ENCODE measurements at regions not wholly inside any gene's neighbourhood (a gene's known extent, or its start where the extent isn't known, plus 50 kb on each side); places are given as distances from the start of the nearest gene placed in this dataset.
A peak's percentile ranks its signal among the peaks of the same experiment; 100 is the strongest.

DNA sequence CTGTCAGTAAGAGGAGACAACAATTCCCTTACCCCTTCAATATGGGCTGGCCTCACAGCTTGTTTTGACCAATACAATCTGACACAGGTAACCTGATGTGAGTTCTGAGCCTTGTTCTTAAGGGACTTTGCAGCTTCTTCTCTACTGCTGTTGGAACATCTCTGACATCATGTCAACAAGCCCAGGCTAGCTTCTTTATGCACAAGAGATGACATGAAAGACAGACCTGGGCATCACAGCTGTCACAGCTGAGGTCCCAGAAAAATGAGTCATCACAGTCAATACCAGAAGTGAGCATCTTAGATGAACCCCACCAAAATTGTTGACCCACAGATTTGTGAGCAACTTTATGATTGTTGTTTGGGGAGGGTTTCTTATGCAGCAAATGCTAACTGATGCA is 431.7 kb upstream of the PSMD7 start:
- Histone ChIP-seq H3K9me3 (ENCODE audit: insufficient read depth, low read depth, low read length) (no peaks in the 10 kb centered on the region), H3K36me3 (ENCODE audit: control insufficient read depth in 1 of 2, insufficient read depth in 2 of 2, low read length in 2 of 2) (no peaks in the 10 kb centered on the region), H3K23ac (ENCODE audit: low read length) (no peak overlapping the region), H3K4me3 (ENCODE audit: low read depth, low read length) (no peak overlapping the region), H4K8ac (ENCODE audit: low read depth, low read length) (no peak overlapping the region), H3K4me1 (ENCODE audit: control insufficient read depth in 1 of 2, insufficient read depth in 2 of 2, low read length in 2 of 2) (no peaks in the 10 kb centered on the region), H2AFZ (ENCODE audit: insufficient read depth, low read length, poor library complexity) (no peak overlapping the region), H3K79me2 (ENCODE audit: control insufficient read depth, insufficient read depth, low read length, poor library complexity) (no peaks in the 10 kb centered on the region), H2BK5ac (ENCODE audit: low read depth, low read length, poor library complexity) (no peak overlapping the region), H3K79me1 (ENCODE audit: low read length) (no peaks in the 10 kb centered on the region), H2BK120ac (ENCODE audit: insufficient read depth, low read length, poor library complexity) (no peak overlapping the region), H3K4ac (ENCODE audit: low read depth, low read length) (no peak overlapping the region), H4K91ac (ENCODE audit: low read depth, low read length) (no peak overlapping the region), H3K9ac (ENCODE audit: low read length) (no peak overlapping the region), H3K27me3 (ENCODE audit: insufficient read depth, low read length) (no peaks in the 10 kb centered on the region), H3K18ac (ENCODE audit: low read length) (no peak overlapping the region), H4K12ac (ENCODE audit: low read depth, low read length) (no peak overlapping the region), H3K14ac (ENCODE audit: low read length) (no peak overlapping the region), H3K27ac (ENCODE audit: low read depth, low read length) (no peak overlapping the region), H2AK5ac (ENCODE audit: low read length) (no peak overlapping the region), H3K4me2 (ENCODE audit: low read length) (no peak overlapping the region), H2BK12ac (ENCODE audit: low read length) (no peak overlapping the region)
- no peak for DNase-seq

DNA sequence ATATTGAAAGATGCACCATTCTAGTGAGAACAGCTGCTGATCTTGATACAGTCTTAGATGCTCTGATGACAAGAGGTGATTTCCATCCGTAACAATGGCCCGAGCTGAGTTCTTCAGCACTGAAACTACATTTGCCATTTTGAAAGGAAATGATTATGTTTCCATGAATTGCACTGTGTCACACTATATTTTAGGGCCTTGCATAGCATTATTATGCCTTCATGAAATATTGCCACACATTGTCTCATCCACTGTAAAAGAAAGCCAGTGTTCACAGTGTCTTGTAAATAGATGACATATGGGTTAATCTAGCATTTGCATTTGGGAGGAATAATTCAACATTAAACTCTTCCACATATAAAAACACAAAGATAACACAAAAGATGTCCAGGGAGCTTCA is 438.3 kb upstream of the PSMD7 start:
- Histone ChIP-seq H2AK5ac (ENCODE audit: low read length) (no peak overlapping the region), H3K79me1 (ENCODE audit: low read length) (no peaks in the 10 kb centered on the region), H4K12ac (ENCODE audit: low read depth, low read length) (no peak overlapping the region), H3K79me2 (ENCODE audit: control insufficient read depth, insufficient read depth, low read length, poor library complexity) (no peaks in the 10 kb centered on the region), H3K14ac (ENCODE audit: low read length) (no peak overlapping the region), H3K18ac (ENCODE audit: low read length) (no peak overlapping the region), H3K4me1 (ENCODE audit: control insufficient read depth in 1 of 2, insufficient read depth in 2 of 2, low read length in 2 of 2) (no peaks in the 10 kb centered on the region), H3K4me3 (ENCODE audit: low read depth, low read length) (no peak overlapping the region), H3K27ac (ENCODE audit: low read depth, low read length) (no peak overlapping the region), H3K36me3 (ENCODE audit: control insufficient read depth in 1 of 2, insufficient read depth in 2 of 2, low read length in 2 of 2) (no peaks in the 10 kb centered on the region), H3K27me3 (ENCODE audit: insufficient read depth, low read length) (no peaks in the 10 kb centered on the region), H2AFZ (ENCODE audit: insufficient read depth, low read length, poor library complexity) (no peak overlapping the region), H3K4ac (ENCODE audit: low read depth, low read length) (no peak overlapping the region), H3K4me2 (ENCODE audit: low read length) (no peak overlapping the region), H3K23ac (ENCODE audit: low read length) (no peak overlapping the region), H4K8ac (ENCODE audit: low read depth, low read length) (no peak overlapping the region), H2BK5ac (ENCODE audit: low read depth, low read length, poor library complexity) (no peak overlapping the region), H4K91ac (ENCODE audit: low read depth, low read length) (no peak overlapping the region), H3K9me3 (ENCODE audit: insufficient read depth, low read depth, low read length) (no peaks in the 10 kb centered on the region), H2BK120ac (ENCODE audit: insufficient read depth, low read length, poor library complexity) (no peak overlapping the region), H3K9ac (ENCODE audit: low read length) (no peak overlapping the region), H2BK12ac (ENCODE audit: low read length) (no peak overlapping the region)
- no peak for DNase-seq
- WGBS (ENCODE audit: extremely low coverage, insufficient coverage, insufficient read length), result no CpG with 5 or more reads among the region's 2 CpGs

DNA sequence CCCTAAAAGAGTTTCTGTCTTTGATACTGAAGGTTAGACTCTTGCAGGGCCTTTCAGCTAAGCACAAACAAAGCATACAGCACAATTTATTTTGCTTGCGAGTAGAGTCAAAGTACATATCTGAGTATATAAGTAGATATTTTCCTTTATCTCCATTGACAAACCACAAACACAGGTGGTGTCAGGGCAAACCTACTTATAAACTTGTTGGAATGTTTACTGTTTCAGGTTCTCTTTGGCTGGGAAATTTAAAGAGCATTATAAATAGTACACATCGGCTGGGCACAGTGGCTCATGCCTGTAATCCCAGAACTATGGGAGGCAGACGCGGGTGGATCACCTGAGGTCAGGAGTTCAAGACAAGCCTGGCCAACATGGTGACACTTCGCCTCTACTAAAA is 442.6 kb upstream of the PSMD7 start:
- no peak overlapping the region for H4K8ac ChIP-seq (ENCODE audit: low read depth, low read length)
- no peak overlapping the region for H2AK5ac ChIP-seq (ENCODE audit: low read length)
- H3K27me3 ChIP-seq (ENCODE audit: insufficient read depth, low read length), result no peaks in the 10 kb centered on the region
- H3K4me1 ChIP-seq (ENCODE audit: control insufficient read depth in 1 of 2, insufficient read depth in 2 of 2, low read length in 2 of 2), result no peaks in the 10 kb centered on the region
- H3K79me1 ChIP-seq (ENCODE audit: low read length), result no peaks in the 10 kb centered on the region
- no peak overlapping the region for H3K4me2 ChIP-seq (ENCODE audit: low read length)
- no peaks in the 10 kb centered on the region for H3K9me3 ChIP-seq (ENCODE audit: insufficient read depth, low read depth, low read length)
- no peak overlapping the region for H3K23ac ChIP-seq (ENCODE audit: low read length)
- H2BK5ac ChIP-seq (ENCODE audit: low read depth, low read length, poor library complexity), result no peak overlapping the region
- no peaks in the 10 kb centered on the region for H3K36me3 ChIP-seq (ENCODE audit: control insufficient read depth in 1 of 2, insufficient read depth in 2 of 2, low read length in 2 of 2)
- no peak overlapping the region for H3K27ac ChIP-seq (ENCODE audit: low read depth, low read length)
- H2BK120ac ChIP-seq (ENCODE audit: insufficient read depth, low read length, poor library complexity), result no peak overlapping the region
- H3K9ac ChIP-seq (ENCODE audit: low read length), result no peak overlapping the region
- H2AFZ ChIP-seq (ENCODE audit: insufficient read depth, low read length, poor library complexity), result no peak overlapping the region
- H2BK12ac ChIP-seq (ENCODE audit: low read length), result no peak overlapping the region
- no peak overlapping the region for H3K4ac ChIP-seq (ENCODE audit: low read depth, low read length)
- H3K18ac ChIP-seq (ENCODE audit: low read length), result no peak overlapping the region
- no peak overlapping the region for H3K14ac ChIP-seq (ENCODE audit: low read length)
- no CpG with 5 or more reads among the region's 5 CpGs for WGBS (ENCODE audit: extremely low coverage, insufficient coverage, insufficient read length)
- H4K91ac ChIP-seq (ENCODE audit: low read depth, low read length), result no peak overlapping the region
- no peaks in the 10 kb centered on the region for H3K79me2 ChIP-seq (ENCODE audit: control insufficient read depth, insufficient read depth, low read length, poor library complexity)
- no peak for DNase-seq
- H3K4me3 ChIP-seq (ENCODE audit: low read depth, low read length), result no peak overlapping the region
- no peak overlapping the region for H4K12ac ChIP-seq (ENCODE audit: low read depth, low read length)

DNA sequence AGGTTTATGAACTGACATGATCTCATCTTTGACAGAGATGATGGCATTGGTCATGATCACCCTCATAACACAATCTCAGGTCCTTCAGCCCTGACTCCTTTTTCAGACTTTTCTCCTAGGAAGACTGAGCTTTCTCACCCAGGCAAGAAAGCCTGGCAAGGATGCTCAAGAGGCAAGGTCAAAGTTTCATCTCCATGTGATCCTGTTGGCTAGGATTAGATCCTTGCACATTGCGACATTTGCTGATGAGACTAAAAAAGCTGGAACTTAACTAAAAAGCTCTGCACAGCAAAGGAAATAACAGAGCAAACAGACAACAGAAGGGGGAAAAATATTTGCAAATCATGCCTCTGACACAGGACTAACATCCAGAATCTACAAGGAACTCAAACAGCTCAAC is 444.1 kb upstream of the PSMD7 start:
- DNase-seq, result no peak
- H4K91ac ChIP-seq (ENCODE audit: low read depth, low read length), result no peak overlapping the region
- H3K79me2 ChIP-seq (ENCODE audit: control insufficient read depth, insufficient read depth, low read length, poor library complexity), result no peaks in the 10 kb centered on the region
- H3K36me3 ChIP-seq (ENCODE audit: control insufficient read depth in 1 of 2, insufficient read depth in 2 of 2, low read length in 2 of 2), result no peaks in the 10 kb centered on the region
- no peak overlapping the region for H3K4ac ChIP-seq (ENCODE audit: low read depth, low read length)
- no peak overlapping the region for H2BK120ac ChIP-seq (ENCODE audit: insufficient read depth, low read length, poor library complexity)
- no peak overlapping the region for H4K8ac ChIP-seq (ENCODE audit: low read depth, low read length)
- no peak overlapping the region for H2BK12ac ChIP-seq (ENCODE audit: low read length)
- H3K18ac ChIP-seq (ENCODE audit: low read length), result no peak overlapping the region
- no peaks in the 10 kb centered on the region for H3K4me1 ChIP-seq (ENCODE audit: control insufficient read depth in 1 of 2, insufficient read depth in 2 of 2, low read length in 2 of 2)
- H3K4me3 ChIP-seq (ENCODE audit: low read depth, low read length), result no peak overlapping the region
- H3K27ac ChIP-seq (ENCODE audit: low read depth, low read length), result no peak overlapping the region
- H4K12ac ChIP-seq (ENCODE audit: low read depth, low read length), result no peak overlapping the region
- peak overlapping the region; percentile 66 for H3K9ac ChIP-seq (ENCODE audit: low read length)
- no CpG with 5 or more reads among the region's 1 CpG for WGBS (ENCODE audit: extremely low coverage, insufficient coverage, insufficient read length)
- H2AFZ ChIP-seq (ENCODE audit: insufficient read depth, low read length, poor library complexity), result no peak overlapping the region
- no peaks in the 10 kb centered on the region for H3K9me3 ChIP-seq (ENCODE audit: insufficient read depth, low read depth, low read length)
- no peak overlapping the region for H2AK5ac ChIP-seq (ENCODE audit: low read length)
- H3K79me1 ChIP-seq (ENCODE audit: low read length), result no peaks in the 10 kb centered on the region
- no peak overlapping the region for H3K14ac ChIP-seq (ENCODE audit: low read length)
- no peak overlapping the region for H3K4me2 ChIP-seq (ENCODE audit: low read length)
- no peak overlapping the region for H3K23ac ChIP-seq (ENCODE audit: low read length)
- H2BK5ac ChIP-seq (ENCODE audit: low read depth, low read length, poor library complexity), result no peak overlapping the region
- no peaks in the 10 kb centered on the region for H3K27me3 ChIP-seq (ENCODE audit: insufficient read depth, low read length)

DNA sequence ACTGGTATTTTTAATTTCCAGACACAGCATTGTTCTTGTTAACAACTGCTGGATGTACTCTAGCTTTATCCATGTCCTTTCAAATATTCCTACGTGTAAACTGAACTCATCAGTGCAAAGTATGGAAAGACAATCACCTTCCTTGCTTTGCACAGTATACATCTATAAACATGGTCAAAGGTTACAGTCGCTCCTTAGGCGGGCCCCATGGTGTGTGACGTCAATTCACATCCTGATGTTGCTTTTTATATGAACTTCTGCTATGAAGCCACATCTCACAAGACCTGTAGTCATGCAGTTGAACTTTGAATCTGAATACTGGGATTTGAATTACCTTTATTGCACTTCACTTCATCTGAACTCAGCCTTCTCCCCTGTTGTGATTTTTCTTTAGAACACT is 447.6 kb upstream of the PSMD7 start:
- WGBS (ENCODE audit: extremely low coverage, insufficient coverage, insufficient read length), result no CpG with 5 or more reads among the region's 4 CpGs
- Histone ChIP-seq H4K12ac (ENCODE audit: low read depth, low read length) (no peak overlapping the region), H3K4ac (ENCODE audit: low read depth, low read length) (no peak overlapping the region)

More for the DNA sequence above, 447.6 kb upstream of the PSMD7 start:
- Histone ChIP-seq H3K27me3 (ENCODE audit: insufficient read depth, low read length) (no peaks in the 10 kb centered on the region), H2BK120ac (ENCODE audit: insufficient read depth, low read length, poor library complexity) (no peak overlapping the region), H3K14ac (ENCODE audit: low read length) (no peak overlapping the region), H3K4me3 (ENCODE audit: low read depth, low read length) (no peak overlapping the region), H3K79me2 (ENCODE audit: control insufficient read depth, insufficient read depth, low read length, poor library complexity) (no peaks in the 10 kb centered on the region), H2BK12ac (ENCODE audit: low read length) (no peak overlapping the region), H3K23ac (ENCODE audit: low read length) (no peak overlapping the region), H3K36me3 (ENCODE audit: control insufficient read depth in 1 of 2, insufficient read depth in 2 of 2, low read length in 2 of 2) (no peaks in the 10 kb centered on the region), H3K27ac (ENCODE audit: low read depth, low read length) (no peak overlapping the region), H3K4me2 (ENCODE audit: low read length) (no peak overlapping the region), H3K4me1 (ENCODE audit: control insufficient read depth in 1 of 2, insufficient read depth in 2 of 2, low read length in 2 of 2) (no peaks in the 10 kb centered on the region), H3K9ac (ENCODE audit: low read length) (no peak overlapping the region), H3K79me1 (ENCODE audit: low read length) (no peaks in the 10 kb centered on the region), H3K18ac (ENCODE audit: low read length) (no peak overlapping the region), H2BK5ac (ENCODE audit: low read depth, low read length, poor library complexity) (no peak overlapping the region), H3K9me3 (ENCODE audit: insufficient read depth, low read depth, low read length) (no peaks in the 10 kb centered on the region), H2AFZ (ENCODE audit: insufficient read depth, low read length, poor library complexity) (no peak overlapping the region), H4K91ac (ENCODE audit: low read depth, low read length) (no peak overlapping the region), H4K8ac (ENCODE audit: low read depth, low read length) (no peak overlapping the region), H2AK5ac (ENCODE audit: low read length) (no peak overlapping the region)
- DNase-seq, result no peak
